ENCODE measurements at regions not wholly inside any gene's neighbourhood (a gene's known extent, or its start where the extent isn't known, plus 50 kb on each side); places are given as distances from the start of the nearest gene placed in this dataset.

GRCh38 chr17:64788286-64789060, 126.4 kb upstream of the SMURF2 start:
- TF ChIP-seq, protein P1, sequence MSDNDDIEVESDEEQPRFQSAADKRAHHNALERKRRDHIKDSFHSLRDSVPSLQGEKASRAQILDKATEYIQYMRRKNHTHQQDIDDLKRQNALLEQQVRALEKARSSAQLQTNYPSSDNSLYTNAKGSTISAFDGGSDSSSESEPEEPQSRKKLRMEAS (IDR thresholded peaks at IDR 0.05; ENCODE audit: insufficient read depth, insufficient read length): no peak
- TF ChIP-seq, protein P2, sequence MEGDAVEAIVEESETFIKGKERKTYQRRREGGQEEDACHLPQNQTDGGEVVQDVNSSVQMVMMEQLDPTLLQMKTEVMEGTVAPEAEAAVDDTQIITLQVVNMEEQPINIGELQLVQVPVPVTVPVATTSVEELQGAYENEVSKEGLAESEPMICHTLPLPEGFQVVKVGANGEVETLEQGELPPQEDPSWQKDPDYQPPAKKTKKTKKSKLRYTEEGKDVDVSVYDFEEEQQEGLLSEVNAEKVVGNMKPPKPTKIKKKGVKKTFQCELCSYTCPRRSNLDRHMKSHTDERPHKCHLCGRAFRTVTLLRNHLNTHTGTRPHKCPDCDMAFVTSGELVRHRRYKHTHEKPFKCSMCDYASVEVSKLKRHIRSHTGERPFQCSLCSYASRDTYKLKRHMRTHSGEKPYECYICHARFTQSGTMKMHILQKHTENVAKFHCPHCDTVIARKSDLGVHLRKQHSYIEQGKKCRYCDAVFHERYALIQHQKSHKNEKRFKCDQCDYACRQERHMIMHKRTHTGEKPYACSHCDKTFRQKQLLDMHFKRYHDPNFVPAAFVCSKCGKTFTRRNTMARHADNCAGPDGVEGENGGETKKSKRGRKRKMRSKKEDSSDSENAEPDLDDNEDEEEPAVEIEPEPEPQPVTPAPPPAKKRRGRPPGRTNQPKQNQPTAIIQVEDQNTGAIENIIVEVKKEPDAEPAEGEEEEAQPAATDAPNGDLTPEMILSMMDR (IDR thresholded peaks at IDR 0.05; ENCODE audit: extremely low read depth in 1 of 2, insufficient read depth in 1 of 2, low read depth in 1 of 2, low read length in 2 of 2): no peak
- TF ChIP-seq POLR2A (IDR thresholded peaks at IDR 0.05; ENCODE audit: low read depth, low read length) (no peak), EZH2 (IDR thresholded peaks at IDR 0.05; ENCODE audit: borderline replicate concordance, low read depth, low read length, severe bottlenecking) (no peak), JUN (IDR thresholded peaks at IDR 0.05; ENCODE audit: borderline replicate concordance, insufficient read depth, insufficient read length, low read depth) (no peak), POLR2AphosphoS5 (IDR thresholded peaks at IDR 0.05; ENCODE audit: insufficient read depth, low read depth, low read length) (no peak), MYC (IDR thresholded peaks at IDR 0.05; ENCODE audit: low read depth, low read length) (no peak), GATA2 (IDR thresholded peaks at IDR 0.05; ENCODE audit: insufficient read depth, insufficient read length, low read depth, low read length) (no peak), FOS (IDR thresholded peaks at IDR 0.05; ENCODE audit: borderline replicate concordance, insufficient read depth, low read length) (no peak)

Data from endothelial cell of umbilical vein (primary cell).